CD1c-positive myeloid dendritic cell (primary cell): ENCODE measurements at regions not wholly inside any gene's neighbourhood (a gene's known extent, or its start where the extent isn't known, plus 50 kb on each side); places are given as distances from the start of the nearest gene placed in this dataset.
"Not testable (repeated sequence)": the region's sequence is repeated elsewhere in the genome, so short reads cannot be mapped to it uniquely, and the experiment has no call there.

ENCODE experiments used
- DNase-seq: peaks from one replicate; pipeline ENCODE4 v3.0.0-alpha.2; 2016; ENCODE audit errors: extremely low spot score

- not testable (repeated sequence) for DNase-seq
These were observed 102.5 kb upstream of the UGP2 start for GRCh38 chr2:63739180-63739579.

GRCh38 chr2:63740020-63740419, 101.7 kb upstream of the UGP2 start:
- DNase-seq: no peak

DNA sequence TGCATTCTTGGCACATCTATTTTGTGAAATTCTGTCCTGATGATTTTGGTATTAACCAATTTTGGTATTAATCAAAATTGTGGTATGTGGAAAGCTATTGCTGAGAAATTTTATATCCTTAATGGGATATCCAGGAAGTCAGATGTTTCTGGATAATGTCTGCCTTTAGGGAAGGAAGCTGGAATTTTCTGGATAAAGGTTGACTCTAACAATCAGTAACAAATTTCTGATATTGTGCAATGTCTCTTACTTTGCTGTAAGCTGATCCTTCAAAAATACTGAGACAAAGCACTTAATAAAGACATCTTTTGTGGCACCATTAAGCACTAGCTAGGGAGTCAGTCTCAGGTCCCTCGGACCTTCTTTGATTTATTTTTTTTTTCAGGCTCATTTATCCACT, 100.8 kb upstream of the UGP2 start:
- DNase-seq: no peak

GRCh38 chr2:63741884-63742579, 99.7 kb upstream of the UGP2 start:
- DNase-seq: no peak

DNA sequence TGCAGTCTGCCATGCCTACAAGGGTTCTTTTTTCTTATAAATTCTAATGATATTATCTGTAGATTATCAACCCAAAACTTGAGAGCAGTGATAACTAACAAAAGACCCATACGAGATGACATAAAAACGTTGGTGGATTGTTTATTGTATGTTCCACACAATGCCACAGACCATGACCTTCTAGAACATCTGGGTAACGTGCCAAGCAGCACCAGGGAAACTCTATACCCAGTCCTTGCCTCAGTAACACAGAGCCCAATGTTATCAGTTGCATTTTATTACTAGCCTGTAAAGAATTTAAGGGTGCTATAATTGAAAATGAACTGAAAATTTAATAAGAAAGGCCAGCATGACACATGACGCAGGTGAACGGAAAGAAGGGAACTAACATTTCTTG, 99.1 kb upstream of the UGP2 start:
- no peak for DNase-seq

GRCh38 chr2:63743170-63743981, 98.3 kb upstream of the UGP2 start:
- no peak for DNase-seq

DNA sequence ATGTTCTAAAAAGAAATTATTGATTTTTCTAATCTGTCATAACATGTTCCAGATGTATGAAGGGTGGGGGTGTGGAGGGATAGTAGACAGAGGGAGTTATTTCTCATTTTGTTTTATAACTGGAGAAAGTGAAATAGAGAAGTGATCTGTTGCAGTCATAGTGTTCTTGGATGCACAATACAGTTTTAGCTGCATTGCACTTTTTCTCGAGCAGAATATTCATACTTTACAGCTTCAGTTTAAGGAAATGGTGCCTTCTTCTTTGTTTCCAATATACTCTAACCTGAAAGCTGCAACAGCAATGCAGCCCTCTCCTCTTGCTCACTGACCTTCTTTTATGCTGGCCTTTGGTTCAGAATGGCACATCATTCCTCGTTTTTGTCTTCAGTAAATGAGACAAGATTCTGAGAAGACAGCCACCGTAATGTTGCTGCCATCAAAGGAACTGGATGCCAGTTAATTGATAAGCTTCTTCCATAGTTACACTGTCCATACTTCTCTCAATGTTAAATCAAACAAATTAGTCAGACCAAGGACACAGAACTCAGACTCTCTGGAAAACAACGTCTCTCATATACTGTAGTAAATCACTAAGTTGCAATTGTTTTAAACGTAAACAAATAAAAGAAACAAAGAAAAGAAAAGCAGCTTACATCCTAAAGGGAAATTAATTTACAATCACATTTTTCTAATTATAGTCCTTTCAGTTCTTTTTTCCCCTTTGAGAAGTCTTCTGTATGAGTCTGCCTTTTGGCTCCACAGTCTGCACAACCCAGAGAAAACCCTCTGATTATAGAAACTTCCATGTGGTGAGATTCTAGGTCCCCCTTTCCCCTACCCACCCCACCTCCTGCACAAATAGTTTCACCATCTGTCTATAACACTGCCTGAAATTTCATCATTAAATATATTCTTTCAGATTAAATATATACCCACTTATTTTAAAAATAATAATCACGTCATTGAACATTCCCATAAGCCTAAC, 97.4 kb upstream of the UGP2 start:
- DNase-seq: no peak

GRCh38 chr2:63746548-63746947, 95.1 kb upstream of the UGP2 start:
- not testable (repeated sequence) for DNase-seq

GRCh38 chr2:63751901-63752300, 89.8 kb upstream of the UGP2 start:
- no peak for DNase-seq

DNA sequence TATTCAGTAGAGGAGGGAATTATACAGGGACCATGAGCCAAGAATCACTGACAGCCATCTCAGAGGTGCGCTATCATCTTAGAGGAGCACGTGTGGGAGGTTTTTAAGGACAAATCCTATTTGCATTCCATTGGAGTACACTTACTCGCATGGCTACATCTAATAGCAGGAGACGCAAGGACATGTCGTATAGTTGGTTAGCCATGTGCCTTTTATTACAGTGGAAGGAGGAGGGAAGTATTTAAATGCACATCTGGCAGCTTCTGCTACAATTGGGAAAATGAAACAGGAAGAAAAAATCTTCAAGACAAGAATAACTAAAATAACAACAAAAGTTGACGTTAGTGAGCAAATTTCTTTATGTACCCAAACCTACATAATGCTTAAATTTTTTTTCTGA, 86.5 kb upstream of the UGP2 start:
- no peak for DNase-seq

- no peak for DNase-seq
These were observed 85.7 kb upstream of the UGP2 start for GRCh38 chr2:63755965-63756364.

DNA sequence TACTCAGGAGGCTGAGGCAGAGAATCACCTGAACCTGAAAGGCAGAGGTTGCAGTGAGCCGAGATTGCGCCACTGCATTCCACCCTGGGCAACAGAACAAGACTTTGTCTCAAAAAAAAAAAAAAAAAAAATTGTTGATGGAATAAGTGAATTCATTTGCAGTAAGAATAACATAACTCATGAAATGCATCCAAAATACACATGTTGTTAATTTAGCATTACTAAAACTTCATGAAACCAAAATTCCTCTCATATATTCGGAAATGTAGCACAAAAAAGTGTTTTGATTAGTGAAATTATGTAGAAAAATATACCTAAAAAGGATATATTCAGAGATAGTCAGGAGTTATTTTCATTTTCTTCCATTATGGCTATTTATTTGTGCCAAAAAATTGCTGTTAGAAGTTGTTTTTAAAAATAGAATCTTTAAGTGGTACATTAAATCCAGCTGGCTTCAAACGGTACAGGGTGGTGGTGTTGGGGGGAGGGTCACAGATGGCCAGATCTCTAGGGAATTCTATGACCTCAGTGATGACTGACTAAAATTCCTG, 78.2 kb upstream of the UGP2 start:
- DNase-seq: no peak

DNA sequence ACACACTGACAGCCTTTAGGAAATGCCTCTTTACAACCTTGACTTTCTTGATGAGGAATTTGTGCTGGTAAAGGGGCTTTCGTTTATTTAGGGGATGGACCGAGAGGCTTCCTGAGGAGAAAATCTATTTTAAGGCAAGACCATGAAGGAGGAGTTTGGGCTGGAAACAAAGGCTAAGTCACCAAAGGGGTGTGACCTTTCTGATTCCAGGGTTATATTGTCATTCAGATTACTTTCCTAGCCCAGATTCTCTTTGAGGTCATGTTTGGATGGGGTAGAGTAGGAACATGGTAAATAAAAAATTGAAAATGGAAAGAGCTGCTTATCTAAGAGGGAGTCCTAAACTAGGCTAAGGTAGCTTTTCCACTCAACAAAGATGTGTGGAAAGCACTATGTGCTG, 77.1 kb upstream of the UGP2 start:
- DNase-seq: no peak

DNA sequence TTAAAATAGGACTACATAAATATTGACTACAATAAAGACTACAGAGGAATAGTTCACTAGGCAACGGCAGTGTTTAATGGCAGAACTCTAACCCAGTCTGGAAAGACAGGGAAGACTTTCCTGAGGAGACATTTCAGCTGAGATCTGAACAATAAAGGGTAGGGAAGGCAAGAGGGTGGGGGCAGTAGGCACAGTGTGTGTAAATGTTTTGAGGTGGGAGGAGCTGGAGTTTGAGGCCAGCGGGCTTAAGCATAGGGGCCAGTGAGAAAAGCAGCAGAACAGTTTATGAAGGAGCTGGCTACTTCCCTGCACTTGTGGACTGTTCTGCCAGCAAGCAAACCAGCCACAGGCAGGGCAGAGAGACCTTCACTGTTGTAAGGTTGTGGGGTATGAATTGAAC, 76.6 kb upstream of the UGP2 start:
- no peak for DNase-seq

- DNase-seq: no peak
These were observed 74.4 kb upstream of the UGP2 start for GRCh38 chr2:63767307-63767706.

DNA sequence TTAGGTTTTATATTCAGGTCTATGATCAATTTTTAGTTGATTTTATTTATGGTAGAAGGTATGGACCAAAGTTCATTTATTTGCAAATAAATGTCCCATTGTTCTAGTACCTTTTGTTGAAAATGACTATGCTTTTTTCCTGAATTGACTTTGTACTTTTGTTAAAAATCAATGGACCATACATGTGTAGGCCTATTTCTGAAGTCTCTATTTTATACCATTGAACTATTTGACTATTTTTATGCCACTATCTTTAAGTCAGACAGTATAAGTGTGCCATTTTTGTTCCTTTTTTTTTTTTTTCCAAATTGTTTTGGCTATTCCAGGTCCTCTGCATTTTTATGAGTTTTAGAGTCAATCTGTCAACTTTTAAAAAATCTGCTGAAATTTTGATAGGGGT, 73.6 kb upstream of the UGP2 start:
- no peak for DNase-seq

DNA sequence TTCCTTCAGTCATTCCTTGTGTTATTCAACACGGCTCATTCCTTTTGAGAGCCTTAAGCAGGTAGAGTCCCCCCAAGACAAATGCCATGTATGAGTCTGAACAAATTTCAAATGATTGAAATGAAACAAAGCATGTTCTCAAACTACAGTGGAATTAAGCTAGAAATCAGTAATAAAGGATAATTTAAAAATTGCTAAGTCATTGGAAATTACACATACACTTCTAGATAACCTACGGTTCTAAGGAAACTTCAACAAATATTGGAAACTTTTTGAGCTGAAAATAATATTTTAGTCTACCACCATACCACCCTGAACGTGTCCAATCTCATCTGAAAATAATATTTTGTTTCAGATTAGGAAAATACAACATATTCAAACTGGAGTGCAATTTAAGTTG, 71.8 kb upstream of the UGP2 start:
- DNase-seq: no peak

DNA sequence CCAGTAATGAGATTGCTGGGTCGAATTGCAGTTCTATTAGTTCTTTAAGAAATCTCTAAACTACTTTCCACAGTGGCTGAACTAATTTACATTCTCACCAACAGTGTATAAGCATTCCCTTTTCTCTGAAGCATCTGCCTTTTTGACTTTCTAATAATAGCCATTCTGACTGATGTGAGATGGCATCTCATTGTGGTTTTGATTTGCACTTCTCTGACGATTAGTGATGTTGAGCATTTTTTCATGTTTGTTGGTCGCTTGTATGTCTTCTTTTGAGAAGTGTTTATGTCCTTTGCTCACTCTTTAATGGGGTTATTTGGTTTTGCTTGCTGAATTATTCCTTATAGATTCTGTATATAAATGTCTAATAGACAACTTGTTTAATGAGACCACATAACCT, 69.6 kb upstream of the UGP2 start:
- DNase-seq: no peak

GRCh38 chr2:63775191-63775590, 66.5 kb upstream of the UGP2 start:
- no peak for DNase-seq

- no peak for DNase-seq
These were observed 65.3 kb upstream of the UGP2 start for GRCh38 chr2:63776382-63776781.

- no peak for DNase-seq
These were observed 63.9 kb upstream of the UGP2 start for GRCh38 chr2:63777816-63778215.

GRCh38 chr2:63778391-63778790, 63.3 kb upstream of the UGP2 start:
- DNase-seq: peak; percentile 3
